ENCODE measurements at regions not wholly inside any gene's neighbourhood (a gene's known extent, or its start where the extent isn't known, plus 50 kb on each side); places are given as distances from the start of the nearest gene placed in this dataset.

DNA sequence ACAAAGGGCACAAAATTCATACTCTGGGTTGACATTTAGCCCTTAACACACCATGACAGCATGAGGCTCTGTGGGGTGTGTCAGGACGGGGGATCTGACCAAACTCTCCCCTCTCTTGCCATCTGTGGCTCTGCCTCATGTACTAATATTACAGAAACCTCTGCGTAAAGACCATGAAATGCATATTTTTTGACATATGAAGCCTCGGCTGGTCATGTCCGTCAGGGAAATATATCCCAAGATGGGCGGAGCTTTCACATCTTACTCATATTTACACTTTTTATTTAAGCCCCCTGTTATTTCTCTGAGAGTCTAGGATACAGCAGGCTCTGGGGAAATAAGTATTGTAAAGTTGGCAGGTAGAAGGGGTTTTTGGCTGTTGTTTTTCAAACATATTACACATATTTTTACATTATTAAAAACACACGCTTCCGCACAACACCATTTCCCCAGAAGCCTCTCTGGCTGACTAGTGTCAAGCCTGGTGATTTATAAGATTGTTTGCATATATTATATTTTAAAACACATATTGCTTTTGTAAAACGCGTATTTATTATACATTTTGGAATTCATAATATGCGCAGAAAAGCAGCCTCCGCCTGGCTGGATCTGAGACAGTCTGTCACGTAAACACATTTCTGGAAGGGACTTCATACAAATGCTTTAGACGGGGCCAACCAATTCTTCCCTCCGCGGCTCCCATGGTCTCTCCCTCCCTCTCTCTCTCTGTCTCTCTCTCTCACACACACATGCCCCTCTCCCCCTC lies 237.7 kb upstream of the ZFHX3 start:
- Mint-ChIP-seq H3K36me3 (no peaks in the 10 kb centered on the region), H3K27ac (no peak overlapping the region), H3K4me3 (no peak overlapping the region), H3K27me3 (peaks cover 0 to 9% (median 3%) of the 10 kb centered on the region in 5 donors), H3K9me3 (peaks cover 0 to 3% (median 0%) of the 10 kb centered on the region in 9 donors), H3K4me1 (no peaks in the 10 kb centered on the region)
- DNase-seq, result no peak
- POLR2A ChIA-PET, result no interaction called here
- ATAC-seq, result no peak

DNA sequence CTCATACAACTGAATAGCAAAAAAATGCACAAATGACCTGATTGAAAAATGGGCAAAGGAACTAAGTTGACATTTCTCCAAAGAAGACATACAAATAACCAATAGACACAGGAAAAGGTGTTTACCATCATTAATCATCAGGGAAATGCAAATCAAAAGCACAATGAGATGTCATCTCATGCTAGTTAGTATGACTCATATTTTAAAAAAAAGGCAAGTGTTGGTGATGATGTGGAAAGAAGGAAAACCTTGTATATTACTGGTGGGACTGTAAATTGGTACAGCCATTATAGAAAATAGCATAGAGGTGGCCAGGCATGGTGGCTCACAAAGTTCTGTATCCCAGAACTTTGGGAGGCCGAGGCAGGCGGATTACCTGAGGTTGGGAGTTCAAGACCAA lies 232.5 kb upstream of the ZFHX3 start:
- H3K36me3 Mint-ChIP-seq, result no peaks in the 10 kb centered on the region
- no peak overlapping the region for H3K4me3 Mint-ChIP-seq
- peaks cover 0 to 21% (median 2%) of the 10 kb centered on the region in 9 donors for H3K9me3 Mint-ChIP-seq
- ATAC-seq (no peak), DNase-seq (no peak)
- no peaks in the 10 kb centered on the region for H3K4me1 Mint-ChIP-seq
- POLR2A ChIA-PET, result no interaction called here
- no peak overlapping the region for H3K27ac Mint-ChIP-seq
- peaks cover 0 to 3% (median 0%) of the 10 kb centered on the region in 5 donors for H3K27me3 Mint-ChIP-seq

DNA sequence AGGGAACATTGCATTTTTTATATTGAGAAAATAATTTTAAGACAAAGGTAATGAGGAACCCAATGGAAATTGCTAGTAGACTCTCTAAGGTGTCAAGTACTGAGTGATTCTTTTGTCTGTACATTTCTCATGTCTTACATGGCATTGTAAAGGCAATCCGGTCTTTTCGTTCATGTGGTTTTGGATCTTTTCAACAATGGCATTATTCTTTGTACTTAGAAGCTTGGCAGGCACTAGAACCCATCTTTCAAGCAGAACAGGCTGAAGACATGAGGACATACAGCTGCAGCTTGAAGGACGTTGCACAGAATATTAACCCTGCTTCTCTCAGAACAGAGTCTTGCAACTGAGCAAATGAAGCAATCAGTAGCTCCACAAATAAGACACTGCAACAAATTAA lies 231.5 kb upstream of the ZFHX3 start:
- DNase-seq (no peak), ATAC-seq (no peak)
- Mint-ChIP-seq H3K9me3 (peaks cover 0 to 21% (median 2%) of the 10 kb centered on the region in 9 donors), H3K4me1 (no peaks in the 10 kb centered on the region), H3K27me3 (peaks cover 0 to 5% (median 0%) of the 10 kb centered on the region in 5 donors), H3K4me3 (no peak overlapping the region), H3K36me3 (no peaks in the 10 kb centered on the region), H3K27ac (no peak overlapping the region)
- POLR2A ChIA-PET, result no interaction called here

DNA sequence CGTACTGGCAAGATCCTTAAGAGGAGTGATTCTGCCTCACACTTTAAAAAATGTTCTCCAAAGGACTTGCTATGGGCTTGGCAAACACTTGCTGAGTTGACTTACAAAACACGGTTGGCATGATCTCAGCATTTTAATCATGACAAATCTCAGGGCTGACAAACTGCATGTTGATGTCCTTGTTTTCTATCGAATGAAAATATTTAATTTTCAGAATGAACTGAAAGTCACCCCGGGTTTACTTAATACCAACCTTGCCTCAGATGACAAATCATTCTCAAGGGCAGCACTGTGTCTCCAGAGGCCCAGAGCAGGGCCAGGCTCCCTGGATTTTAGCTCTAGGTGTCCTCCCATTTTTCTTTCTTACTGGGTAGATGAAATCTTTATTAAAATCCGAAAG lies 229.1 kb upstream of the ZFHX3 start:
- no peaks in the 10 kb centered on the region for H3K36me3 Mint-ChIP-seq
- no peak overlapping the region for H3K27ac Mint-ChIP-seq
- no peak overlapping the region for H3K4me3 Mint-ChIP-seq
- no peaks in the 10 kb centered on the region for H3K4me1 Mint-ChIP-seq
- peaks cover 0 to 21% (median 3%) of the 10 kb centered on the region in 9 donors for H3K9me3 Mint-ChIP-seq
- DNase-seq (no peak), ATAC-seq (no peak)
- POLR2A ChIA-PET, result no interaction called here
- H3K27me3 Mint-ChIP-seq, result peaks cover 0 to 8% (median 0%) of the 10 kb centered on the region in 5 donors

DNA sequence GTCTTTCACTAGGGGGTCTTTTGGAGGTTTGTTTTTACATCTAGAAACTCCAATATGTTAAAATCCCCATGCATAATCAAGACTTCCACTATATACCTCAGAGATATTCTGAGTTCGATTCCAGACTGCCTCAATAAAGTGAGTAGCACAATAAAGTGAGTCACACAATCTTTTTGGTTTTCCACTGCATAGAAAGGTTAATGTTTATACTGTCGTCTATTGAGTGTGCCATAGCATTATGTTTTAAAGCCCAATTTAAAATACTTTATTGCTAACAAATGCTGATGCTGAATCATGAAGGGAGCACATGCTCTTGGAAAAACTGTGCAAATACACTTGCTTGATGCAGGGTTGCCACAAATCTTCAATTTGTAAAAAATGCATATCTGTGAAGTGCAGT lies 227.5 kb upstream of the ZFHX3 start:
- Mint-ChIP-seq H3K4me3 (no peak overlapping the region), H3K27me3 (peaks cover 0 to 8% (median 0%) of the 10 kb centered on the region in 5 donors), H3K9me3 (peaks cover 0 to 20% (median 3%) of the 10 kb centered on the region in 9 donors), H3K36me3 (no peaks in the 10 kb centered on the region), H3K27ac (no peak overlapping the region), H3K4me1 (no peaks in the 10 kb centered on the region)
- DNase-seq (no peak), ATAC-seq (no peak)
- POLR2A ChIA-PET, result no interaction called here

DNA sequence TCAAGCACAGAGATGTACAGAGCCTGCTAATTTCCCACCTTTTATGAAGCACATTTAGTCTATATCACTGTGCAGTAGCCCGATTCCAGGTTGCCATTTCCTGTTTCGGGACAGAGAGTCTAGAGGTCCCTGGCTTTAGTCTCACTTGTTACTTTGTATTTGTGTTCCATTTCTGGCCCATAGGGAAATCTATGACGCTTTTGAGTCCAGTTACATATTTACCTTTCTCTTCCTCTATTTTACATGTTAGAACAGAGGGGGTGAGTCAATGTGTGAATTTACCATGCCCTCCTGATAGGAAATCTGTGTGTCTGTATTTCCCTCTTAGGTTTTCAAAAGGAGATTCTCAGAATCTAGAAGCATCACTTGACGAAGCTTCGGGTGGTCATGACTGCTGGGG lies 227.1 kb upstream of the ZFHX3 start:
- Mint-ChIP-seq H3K27ac (no peak overlapping the region), H3K4me3 (no peak overlapping the region), H3K36me3 (no peaks in the 10 kb centered on the region), H3K27me3 (peaks cover 0 to 8% (median 0%) of the 10 kb centered on the region in 5 donors), H3K4me1 (no peaks in the 10 kb centered on the region), H3K9me3 (peaks cover 0 to 16% (median 2%) of the 10 kb centered on the region in 9 donors)
- ATAC-seq, result no peak
- no peak for DNase-seq
- POLR2A ChIA-PET, result no interaction called here

DNA sequence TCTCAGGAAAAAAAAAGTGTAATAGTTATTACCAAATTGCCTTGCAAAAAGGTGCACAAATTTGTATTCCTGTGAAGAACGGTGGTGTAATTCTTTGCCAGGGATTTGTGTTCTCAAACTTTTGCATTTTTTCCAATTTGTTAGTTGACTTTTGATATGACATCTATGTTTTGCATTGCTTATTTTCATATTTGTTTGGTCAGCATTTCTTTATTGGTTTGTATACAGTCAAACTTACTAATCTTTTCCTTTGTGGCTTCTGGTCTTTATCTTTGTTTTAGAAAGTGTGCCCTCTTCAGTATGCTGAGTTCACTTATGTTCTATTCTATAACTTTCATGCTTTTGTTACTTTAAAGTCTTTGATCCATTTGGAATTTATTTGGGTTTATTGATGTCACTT lies 226.2 kb upstream of the ZFHX3 start:
- no peak overlapping the region for H3K4me3 Mint-ChIP-seq
- POLR2A ChIA-PET, result no interaction called here
- H3K36me3 Mint-ChIP-seq, result no peaks in the 10 kb centered on the region
- no peak for DNase-seq
- peaks cover 0 to 10% (median 0%) of the 10 kb centered on the region in 9 donors for H3K9me3 Mint-ChIP-seq
- H3K27ac Mint-ChIP-seq, result no peak overlapping the region
- peaks cover 0 to 8% (median 2%) of the 10 kb centered on the region in 5 donors for H3K27me3 Mint-ChIP-seq
- H3K4me1 Mint-ChIP-seq, result no peaks in the 10 kb centered on the region
- ATAC-seq, result no peak

DNA sequence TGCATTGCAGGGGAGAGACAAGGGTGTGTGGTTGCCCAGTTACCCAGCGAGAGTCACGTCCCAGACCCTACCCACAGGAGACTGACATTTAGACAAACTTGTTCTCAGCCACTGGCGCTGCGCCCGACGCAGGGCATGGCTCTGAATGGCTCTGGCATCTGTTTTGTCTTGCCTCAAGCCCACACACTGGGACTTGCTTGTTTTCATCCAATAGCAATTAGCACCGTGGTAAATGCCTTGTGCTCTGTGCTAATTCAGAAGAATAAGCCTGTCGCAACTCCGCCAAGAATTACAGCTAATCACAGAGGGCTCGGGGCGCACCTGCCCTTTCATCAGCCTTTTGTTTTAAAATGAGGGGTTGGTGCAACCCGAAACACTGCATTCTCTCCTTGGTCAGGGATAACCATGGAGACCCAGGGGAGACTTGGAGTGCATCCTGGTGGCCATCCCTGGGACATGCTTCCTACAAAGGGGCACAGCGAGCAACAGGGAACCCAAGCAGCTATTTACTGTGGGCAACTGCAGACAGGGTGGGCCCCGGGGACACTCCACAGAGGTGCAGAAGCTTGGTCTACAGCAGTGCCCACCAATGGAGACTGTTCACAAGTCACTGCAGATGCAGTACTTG lies 220.6 kb upstream of the ZFHX3 start:
- Mint-ChIP-seq H3K27me3 (peaks cover 0 to 3% (median 0%) of the 10 kb centered on the region in 5 donors), H3K4me1 (no peaks in the 10 kb centered on the region), H3K27ac (no peak overlapping the region), H3K4me3 (no peak overlapping the region), H3K36me3 (no peaks in the 10 kb centered on the region), H3K9me3 (peaks cover 0 to 5% (median 2%) of the 10 kb centered on the region in 9 donors)
- DNase-seq (no peak), ATAC-seq (no peak)
- POLR2A ChIA-PET, result no interaction called here

DNA sequence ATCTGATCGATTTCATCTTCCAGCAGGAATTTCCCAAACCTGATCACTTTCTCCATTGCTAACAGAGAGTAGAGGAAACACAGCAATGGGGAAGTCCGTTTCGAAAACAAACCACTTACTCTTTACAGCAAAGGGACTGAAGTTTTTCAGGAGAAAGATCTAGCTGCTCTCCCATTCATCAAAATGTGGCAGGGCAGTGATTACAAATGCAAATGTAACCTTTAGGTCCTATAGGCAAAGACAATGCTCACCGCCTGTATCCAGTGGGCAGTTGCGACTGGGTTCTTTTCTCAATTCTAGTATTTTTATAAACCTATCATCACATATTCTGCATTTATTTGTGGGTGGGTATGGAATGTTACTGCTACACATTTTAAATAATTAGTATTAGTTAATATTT lies 218.0 kb upstream of the ZFHX3 start:
- Mint-ChIP-seq H3K4me1 (no peaks in the 10 kb centered on the region), H3K4me3 (no peak overlapping the region), H3K27me3 (peaks cover 0 to 3% (median 1%) of the 10 kb centered on the region in 5 donors), H3K27ac (no peak overlapping the region), H3K9me3 (peaks cover 0 to 17% (median 9%) of the 10 kb centered on the region in 9 donors), H3K36me3 (peaks cover 0 to 6% (median 0%) of the 10 kb centered on the region in 3 donors)
- POLR2A ChIA-PET, result no interaction called here
- DNase-seq (no peak), ATAC-seq (no peak)

DNA sequence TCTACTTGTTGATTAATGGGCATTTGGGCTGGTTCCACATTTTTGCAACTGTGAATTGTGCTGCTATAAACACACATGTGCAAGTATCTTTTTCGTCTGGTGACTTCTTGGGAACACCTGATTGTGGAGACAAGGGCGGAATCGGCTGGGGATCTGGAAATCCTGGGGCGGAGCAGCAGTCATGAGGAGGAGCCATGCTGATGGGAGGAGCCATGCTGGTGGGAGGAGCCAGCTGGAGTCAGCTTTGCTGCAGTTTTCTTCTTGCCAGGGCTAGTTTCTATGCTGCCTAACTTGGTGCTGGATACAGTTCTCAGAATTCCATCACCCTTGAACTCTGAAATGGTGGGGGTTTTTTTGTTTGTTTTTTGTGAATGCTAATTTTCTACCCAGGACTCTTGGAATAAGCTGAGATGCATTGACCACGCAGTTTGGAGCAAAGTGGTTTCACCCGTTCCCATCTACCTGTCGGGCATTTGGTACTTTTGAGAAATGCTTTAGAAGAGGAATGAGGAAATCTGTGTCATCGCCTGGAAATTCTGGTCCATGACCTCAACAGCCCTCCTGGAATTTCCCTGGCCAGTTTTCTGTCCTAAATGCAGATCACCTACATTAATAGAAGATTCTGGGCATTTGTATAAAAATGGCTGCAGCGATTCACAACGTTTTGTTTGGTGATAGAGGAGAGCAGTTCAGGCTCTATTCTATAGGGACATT lies 217.4 kb upstream of the ZFHX3 start:
- peaks cover 0 to 6% (median 0%) of the 10 kb centered on the region in 3 donors for H3K36me3 Mint-ChIP-seq
- DNase-seq, result no peak
- H3K4me1 Mint-ChIP-seq, result no peaks in the 10 kb centered on the region
- ATAC-seq, result no peak
- no peak overlapping the region for H3K4me3 Mint-ChIP-seq
- H3K27me3 Mint-ChIP-seq, result peaks cover 0 to 3% (median 1%) of the 10 kb centered on the region in 5 donors
- peaks cover 0 to 17% (median 9%) of the 10 kb centered on the region in 9 donors for H3K9me3 Mint-ChIP-seq
- POLR2A ChIA-PET, result no interaction called here
- no peak overlapping the region for H3K27ac Mint-ChIP-seq

DNA sequence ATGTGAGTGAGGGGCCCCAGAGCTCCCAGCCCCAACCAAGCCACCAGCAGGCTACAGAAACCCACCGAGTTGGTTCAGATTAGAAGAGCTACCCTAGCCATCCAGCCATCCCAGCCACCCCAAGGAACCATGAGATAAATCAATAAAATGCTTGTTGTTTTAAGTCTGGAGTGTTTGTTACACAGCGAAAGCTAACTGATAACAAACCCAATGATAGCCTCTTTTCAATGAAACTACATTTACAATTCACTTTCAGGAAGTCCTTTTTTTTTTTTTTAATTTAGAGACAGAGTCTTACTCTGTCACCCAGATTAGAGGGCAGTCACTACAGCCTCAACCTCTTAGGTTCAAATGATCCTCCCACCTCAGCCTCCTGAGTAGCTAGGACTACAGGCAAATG lies 215.0 kb upstream of the ZFHX3 start:
- DNase-seq, result no peak
- H3K4me1 Mint-ChIP-seq, result no peaks in the 10 kb centered on the region
- peaks cover 0 to 6% (median 0%) of the 10 kb centered on the region in 3 donors for H3K36me3 Mint-ChIP-seq
- H3K4me3 Mint-ChIP-seq, result no peak overlapping the region
- peaks cover 0 to 17% (median 9%) of the 10 kb centered on the region in 9 donors for H3K9me3 Mint-ChIP-seq
- H3K27ac Mint-ChIP-seq, result peak overlapping the region in 1 of 10 donors; percentile 19
- H3K27me3 Mint-ChIP-seq, result peaks cover 0 to 3% (median 0%) of the 10 kb centered on the region in 5 donors
- ATAC-seq, result no peak
- POLR2A ChIA-PET, result no interaction called here

DNA sequence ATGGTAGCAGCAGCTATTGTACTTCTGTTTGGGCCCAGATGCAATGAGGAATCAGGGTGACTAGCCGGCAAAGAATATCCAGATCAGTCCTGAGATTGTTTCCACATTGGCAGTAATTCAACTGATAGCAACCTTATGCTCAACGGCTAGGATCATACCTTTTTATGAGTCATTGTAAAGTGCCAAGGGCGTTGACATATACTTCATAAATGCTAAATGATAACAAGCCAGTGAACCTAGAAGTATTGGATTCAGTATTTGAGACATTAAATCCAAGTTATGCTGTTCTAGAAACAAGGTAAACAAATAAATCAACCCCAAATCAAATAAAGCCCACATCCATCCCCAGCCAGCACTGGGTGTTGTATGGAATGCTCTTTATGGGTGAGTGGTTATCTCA lies 207.1 kb upstream of the ZFHX3 start:
- POLR2A ChIA-PET, result no interaction called here
- DNase-seq, result no peak
- ATAC-seq, result no peak
- no peak overlapping the region for H3K27ac Mint-ChIP-seq
- H3K27me3 Mint-ChIP-seq, result no peaks in the 10 kb centered on the region
- no peaks in the 10 kb centered on the region for H3K4me1 Mint-ChIP-seq
- peaks cover 0 to 6% (median 0%) of the 10 kb centered on the region in 9 donors for H3K9me3 Mint-ChIP-seq
- H3K36me3 Mint-ChIP-seq, result no peaks in the 10 kb centered on the region
- H3K4me3 Mint-ChIP-seq, result no peak overlapping the region

DNA sequence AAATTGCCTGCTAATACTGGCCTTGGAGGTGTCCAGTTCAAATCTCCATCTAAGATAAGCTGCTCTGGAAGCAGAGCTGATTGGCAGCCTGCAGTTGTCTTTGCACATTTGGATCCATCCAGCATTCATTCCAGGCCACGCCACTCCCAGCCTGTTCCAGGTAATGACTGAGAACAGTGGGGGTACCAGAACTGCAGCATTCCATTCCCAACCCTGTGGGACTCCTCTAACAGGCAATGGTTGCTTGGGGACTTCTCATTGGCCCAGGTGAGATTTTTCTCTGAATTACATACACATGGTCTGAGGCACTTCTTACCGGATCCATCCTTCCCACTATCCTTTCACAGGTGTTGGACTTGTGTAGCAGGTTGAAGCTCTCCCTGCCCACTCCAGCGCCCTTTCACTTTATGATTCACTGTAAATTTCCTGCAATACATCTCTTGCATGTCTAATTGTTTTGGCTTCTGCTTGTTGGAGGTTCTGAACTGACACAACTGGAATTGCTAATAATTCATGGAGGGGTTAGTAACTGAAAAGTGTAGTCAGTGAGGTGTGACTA lies 206.1 kb upstream of the ZFHX3 start:
- no peaks in the 10 kb centered on the region for H3K27me3 Mint-ChIP-seq
- H3K4me3 Mint-ChIP-seq, result no peak overlapping the region
- peaks cover 0 to 6% (median 0%) of the 10 kb centered on the region in 9 donors for H3K9me3 Mint-ChIP-seq
- POLR2A ChIA-PET, result no interaction called here
- H3K4me1 Mint-ChIP-seq, result no peaks in the 10 kb centered on the region
- DNase-seq, result no peak
- no peak for ATAC-seq
- no peaks in the 10 kb centered on the region for H3K36me3 Mint-ChIP-seq
- no peak overlapping the region for H3K27ac Mint-ChIP-seq

All from naive thymus-derived CD8-positive, alpha-beta T cell (primary cell).